ENCODE measurements at regions not wholly inside any gene's neighbourhood (a gene's known extent, or its start where the extent isn't known, plus 50 kb on each side); places are given as distances from the start of the nearest gene placed in this dataset.
A peak's percentile ranks its signal among the peaks of the same experiment; 100 is the strongest.
"Not testable (repeated sequence)": the region's sequence is repeated elsewhere in the genome, so short reads cannot be mapped to it uniquely, and the experiment has no call there.

- Histone ChIP-seq H3K36me3 (no peaks in the 10 kb centered on the region), H3K27me3 (no peaks in the 10 kb centered on the region), H3K4me1 (no peaks in the 10 kb centered on the region), H3K4me3 (no peak overlapping the region), H3K9me3 (peaks cover 0 to 16% (median 0%) of the 10 kb centered on the region in 11 donors), H3K27ac (no peak overlapping the region)
- DNase-seq = no peak
- no peak for TF ChIP-seq CTCF (IDR thresholded peaks at IDR 0.05)
- no peak for ATAC-seq
- intact Hi-C loops (cut with DNase I) = no loop called here
- WGBS, 2 donors = 77 to 89% methylated on average over 5 of the region's 5 CpGs
These were observed 381.2 kb downstream of the MBD2 start for GRCh38 chr18:53843113-53843760.

GRCh38 chr18:53838746-53839145, 385.7 kb downstream of the MBD2 start:
- ATAC-seq (no peak), DNase-seq (no peak)
- 51 to 59% methylated on average over 4 of the region's 4 CpGs for WGBS, 2 donors
- Histone ChIP-seq H3K9me3 (peaks cover 0 to 36% (median 4%) of the 10 kb centered on the region in 11 donors), H3K27me3 (no peaks in the 10 kb centered on the region), H3K4me3 (no peak overlapping the region), H3K36me3 (no peaks in the 10 kb centered on the region), H3K27ac (no peak overlapping the region), H3K4me1 (no peaks in the 10 kb centered on the region)
- intact Hi-C loops (cut with DNase I) = no loop called here
- no peak for TF ChIP-seq CTCF (IDR thresholded peaks at IDR 0.05)

- H3K4me1 ChIP-seq; H3K27me3 ChIP-seq; H3K36me3 ChIP-seq; ATAC-seq; DNase-seq; H3K27ac ChIP-seq; H3K4me3 ChIP-seq; intact Hi-C loops (cut with DNase I): not testable (repeated sequence)
- WGBS, 2 donors = 35 to 54% methylated on average over 1 of the region's 1 CpG
- H3K9me3 ChIP-seq = peaks cover 0 to 22% (median 10%) of the 10 kb centered on the region in 11 donors
These were observed 403.3 kb downstream of the MBD2 start for GRCh38 chr18:53821141-53821540.

GRCh38 chr18:53819671-53820070, 404.8 kb downstream of the MBD2 start:
- ATAC-seq = peak in 2 of 8 donors; percentile 30 to 37
- no peak for TF ChIP-seq CTCF (IDR thresholded peaks at IDR 0.05)
- no peak overlapping the region for H3K27ac ChIP-seq
- H3K36me3 ChIP-seq = no peaks in the 10 kb centered on the region
- no peaks in the 10 kb centered on the region for H3K27me3 ChIP-seq
- no peak for DNase-seq
- peaks cover 0 to 8% (median 0%) of the 10 kb centered on the region in 9 donors for H3K4me1 ChIP-seq
- 46 to 72% methylated on average over 1 of the region's 1 CpG for WGBS, 2 donors
- intact Hi-C loops (cut with DNase I) = no loop called here
- H3K9me3 ChIP-seq = peaks cover 0 to 9% (median 0%) of the 10 kb centered on the region in 11 donors
- no peak overlapping the region for H3K4me3 ChIP-seq

- DNase-seq (peak in 1 of 2 donors; percentile 54), ATAC-seq (peak in 6 of 8 donors; percentile 29 to 86 (median 64))
- Histone ChIP-seq H3K9me3 (peaks cover 0 to 9% (median 0%) of the 10 kb centered on the region in 11 donors), H3K4me1 (peaks cover 0 to 8% (median 0%) of the 10 kb centered on the region in 9 donors), H3K36me3 (no peaks in the 10 kb centered on the region), H3K27ac (no peak overlapping the region), H3K27me3 (no peaks in the 10 kb centered on the region), H3K4me3 (no peak overlapping the region)
- TF ChIP-seq CTCF (IDR thresholded peaks at IDR 0.05) = no peak
- intact Hi-C loops (cut with DNase I) = no loop called here
- WGBS, 2 donors = 65 to 71% methylated on average over 1 of the region's 1 CpG
These were observed 405.3 kb downstream of the MBD2 start for GRCh38 chr18:53819174-53819573.
